ENCODE measurements at regions not wholly inside any gene's neighbourhood (a gene's known extent, or its start where the extent isn't known, plus 50 kb on each side); places are given as distances from the start of the nearest gene placed in this dataset.

- H3K4me1 ChIP-seq (ENCODE audit: control insufficient read depth in 2 of 3, insufficient read depth in 2 of 3, low read depth in 1 of 3, low read length in 3 of 3) = peaks cover 0 to 2% (median 0%) of the 10 kb centered on the region in 3 donors
- H3K27me3 ChIP-seq (ENCODE audit: control insufficient read depth, insufficient read depth, low read length) = no peaks in the 10 kb centered on the region
- no peaks in the 10 kb centered on the region for H3K9me3 ChIP-seq (ENCODE audit: control insufficient read depth in 2 of 3, insufficient read depth in 1 of 3, low read length in 3 of 3)
- DNase-seq = no peak
- intact Hi-C loops (cut with DNase I) = no loop called here
- no peak for TF ChIP-seq CTCF (IDR thresholded peaks at IDR 0.05; ENCODE audit: borderline replicate concordance, extremely low read depth, insufficient read depth)
- no peak for FAIRE-seq
- H3K9ac ChIP-seq (ENCODE audit: low read length in 3 of 3) = no peak overlapping the region
- H3K36me3 ChIP-seq (ENCODE audit: control insufficient read depth in 2 of 3, insufficient read depth in 3 of 3, low read length in 3 of 3) = no peaks in the 10 kb centered on the region
- H3K4me3 ChIP-seq (ENCODE audit: low read length in 3 of 3) = no peak overlapping the region
- no peak overlapping the region for H3K27ac ChIP-seq (ENCODE audit: low read depth in 2 of 2, low read length in 2 of 2)
Measured at GRCh38 chr6:168988280-168988679, 265.4 kb downstream of the THBS2 start.

DNA sequence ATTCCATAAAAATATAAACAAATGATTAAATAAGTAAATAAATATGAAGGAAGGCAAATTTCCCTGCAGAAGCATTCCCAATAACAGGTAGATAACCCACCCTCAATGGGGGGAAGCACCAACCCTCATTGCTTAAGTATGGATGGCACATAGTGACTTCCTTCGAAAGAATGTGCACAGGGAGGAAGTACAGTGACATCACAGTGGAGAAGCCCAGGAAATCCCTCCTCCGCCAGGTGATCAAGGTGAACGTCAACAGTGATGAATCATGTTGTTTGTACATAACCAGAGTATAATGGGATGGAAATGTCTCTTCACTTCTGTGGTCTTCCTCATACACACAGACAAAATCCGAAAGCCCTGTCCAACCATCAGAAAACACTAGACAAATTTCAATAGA, 267.9 kb downstream of the THBS2 start:
- H3K9ac ChIP-seq (ENCODE audit: low read length in 3 of 3) = no peak overlapping the region
- DNase-seq (no peak), FAIRE-seq (no peak)
- H3K27ac ChIP-seq (ENCODE audit: low read depth in 2 of 2, low read length in 2 of 2) = no peak overlapping the region
- no peaks in the 10 kb centered on the region for H3K27me3 ChIP-seq (ENCODE audit: control insufficient read depth, insufficient read depth, low read length)
- H3K4me3 ChIP-seq (ENCODE audit: low read length in 3 of 3) = no peak overlapping the region
- peaks cover 0 to 3% (median 0%) of the 10 kb centered on the region in 3 donors for H3K9me3 ChIP-seq (ENCODE audit: control insufficient read depth in 2 of 3, insufficient read depth in 1 of 3, low read length in 3 of 3)
- H3K36me3 ChIP-seq (ENCODE audit: control insufficient read depth in 2 of 3, insufficient read depth in 3 of 3, low read length in 3 of 3) = no peaks in the 10 kb centered on the region
- intact Hi-C loops (cut with DNase I) = no loop called here
- H3K4me1 ChIP-seq (ENCODE audit: control insufficient read depth in 2 of 3, insufficient read depth in 2 of 3, low read depth in 1 of 3, low read length in 3 of 3) = no peaks in the 10 kb centered on the region
- TF ChIP-seq CTCF (IDR thresholded peaks at IDR 0.05; ENCODE audit: borderline replicate concordance, extremely low read depth, insufficient read depth) = no peak

GRCh38 chr6:168983925-168984324, 269.7 kb downstream of the THBS2 start:
- TF ChIP-seq CTCF (IDR thresholded peaks at IDR 0.05; ENCODE audit: borderline replicate concordance, extremely low read depth, insufficient read depth) = no peak
- H3K27me3 ChIP-seq (ENCODE audit: control insufficient read depth, insufficient read depth, low read length) = no peaks in the 10 kb centered on the region
- FAIRE-seq (no peak), DNase-seq (no peak)
- no peak overlapping the region for H3K9ac ChIP-seq (ENCODE audit: low read length in 3 of 3)
- no peaks in the 10 kb centered on the region for H3K36me3 ChIP-seq (ENCODE audit: control insufficient read depth in 2 of 3, insufficient read depth in 3 of 3, low read length in 3 of 3)
- H3K27ac ChIP-seq (ENCODE audit: low read depth in 2 of 2, low read length in 2 of 2) = no peak overlapping the region
- H3K4me1 ChIP-seq (ENCODE audit: control insufficient read depth in 2 of 3, insufficient read depth in 2 of 3, low read depth in 1 of 3, low read length in 3 of 3) = no peaks in the 10 kb centered on the region
- intact Hi-C loops (cut with DNase I) = no loop called here
- H3K4me3 ChIP-seq (ENCODE audit: low read length in 3 of 3) = no peak overlapping the region
- H3K9me3 ChIP-seq (ENCODE audit: control insufficient read depth in 2 of 3, insufficient read depth in 1 of 3, low read length in 3 of 3) = peaks cover 0 to 11% (median 5%) of the 10 kb centered on the region in 3 donors

DNA sequence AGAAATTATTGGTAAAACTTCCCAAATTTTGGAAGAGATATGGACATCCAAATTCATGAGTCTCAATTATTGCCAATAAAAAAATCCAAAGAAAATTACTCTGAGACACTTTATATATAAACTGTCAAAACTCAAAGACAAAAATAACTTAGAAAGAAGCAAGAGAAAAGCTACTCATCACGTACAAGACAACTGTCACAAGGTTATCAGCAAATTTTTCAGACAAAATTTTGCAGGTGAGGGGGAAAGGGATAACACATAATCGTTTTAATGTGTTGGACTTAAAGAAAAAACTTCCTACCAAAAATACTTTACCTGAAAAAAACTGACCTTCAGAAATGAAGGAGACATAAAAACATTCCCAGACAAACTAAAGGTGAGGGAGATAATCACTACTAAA, 272.5 kb downstream of the THBS2 start:
- no peak for TF ChIP-seq CTCF (IDR thresholded peaks at IDR 0.05; ENCODE audit: borderline replicate concordance, extremely low read depth, insufficient read depth)
- Histone ChIP-seq H3K4me1 (ENCODE audit: control insufficient read depth in 2 of 3, insufficient read depth in 2 of 3, low read depth in 1 of 3, low read length in 3 of 3) (no peaks in the 10 kb centered on the region), H3K27ac (ENCODE audit: low read depth in 2 of 2, low read length in 2 of 2) (no peak overlapping the region), H3K9ac (ENCODE audit: low read length in 3 of 3) (no peak overlapping the region), H3K4me3 (ENCODE audit: low read length in 3 of 3) (no peak overlapping the region), H3K27me3 (ENCODE audit: control insufficient read depth, insufficient read depth, low read length) (no peaks in the 10 kb centered on the region), H3K9me3 (ENCODE audit: control insufficient read depth in 2 of 3, insufficient read depth in 1 of 3, low read length in 3 of 3) (peaks cover 0 to 11% (median 5%) of the 10 kb centered on the region in 3 donors), H3K36me3 (ENCODE audit: control insufficient read depth in 2 of 3, insufficient read depth in 3 of 3, low read length in 3 of 3) (no peaks in the 10 kb centered on the region)
- intact Hi-C loops (cut with DNase I) = no loop called here
- no peak for DNase-seq
- FAIRE-seq = no peak
